H9 (cell line): ENCODE measurements at regions not wholly inside any gene's neighbourhood (a gene's known extent, or its start where the extent isn't known, plus 50 kb on each side); places are given as distances from the start of the nearest gene placed in this dataset.

Source experiments
- DNase-seq: peaks from one replicate; pipeline ENCODE4 v3.0.0-alpha.2; 2017
- H2AFZ ChIP-seq: one replicate; pipeline ENCODE4 v1.6.1; 2013; ENCODE audit warnings: mild to moderate bottlenecking, low read length, control low read depth, moderate library complexity
- H2AK5ac ChIP-seq: 2 replicates; pipeline ENCODE4 v1.6.1; 2013; ENCODE audit warnings: low read length, control low read depth, mixed read lengths; ENCODE audit not compliant: insufficient read length
- H2BK120ac ChIP-seq: one replicate; pipeline ENCODE4 v1.6.1; 2013; ENCODE audit warnings: low read depth, mild to moderate bottlenecking, low read length, control low read depth, inconsistent platforms; ENCODE audit not compliant: poor library complexity, severe bottlenecking
- H2BK12ac ChIP-seq: 2 replicates; pipeline ENCODE4 v1.6.1; 2013; ENCODE audit warnings: low read length, control low read depth, mixed read lengths, low read depth; ENCODE audit not compliant: insufficient read length
- H2BK15ac ChIP-seq: 2 replicates; pipeline ENCODE4 v1.6.1; 2013; ENCODE audit warnings: low read depth, low read length, control low read depth
- H2BK20ac ChIP-seq: one replicate; pipeline ENCODE4 v1.6.1; 2013; ENCODE audit warnings: low read depth, mild to moderate bottlenecking, low read length, control low read depth, inconsistent platforms; ENCODE audit not compliant: poor library complexity, severe bottlenecking
- H2BK5ac ChIP-seq: 2 replicates; pipeline ENCODE4 v1.6.1; 2013; ENCODE audit warnings: low read length, control low read depth, mixed read lengths; ENCODE audit not compliant: insufficient read length
- H3K14ac ChIP-seq: 2 replicates; pipeline ENCODE4 v1.6.1; 2013; ENCODE audit warnings: low read length, control low read depth; ENCODE audit not compliant: insufficient read depth
- H3K18ac ChIP-seq: 2 replicates; pipeline ENCODE4 v1.6.1; 2013; ENCODE audit warnings: low read depth, mild to moderate bottlenecking, mixed read lengths, low read length, control low read depth; ENCODE audit not compliant: insufficient read length
- H3K23ac ChIP-seq: 2 replicates; pipeline ENCODE4 v1.6.1; 2013; ENCODE audit warnings: low read length, control low read depth, mixed read lengths, low read depth; ENCODE audit not compliant: insufficient read length
- H3K23me2 ChIP-seq: 2 replicates; pipeline ENCODE4 v1.6.1; 2013; ENCODE audit warnings: low read depth, mild to moderate bottlenecking, mixed read lengths, low read length, control low read depth; ENCODE audit not compliant: insufficient read length, poor library complexity, severe bottlenecking
- H3K27ac ChIP-seq: 2 replicates; pipeline ENCODE4 v1.5.1; 2013; ENCODE audit warnings: low read length, control low read depth, mixed read lengths, low read depth; ENCODE audit not compliant: insufficient read length
- H3K27me3 ChIP-seq: 2 replicates; pipeline ENCODE4 v1.6.1; 2013; ENCODE audit warnings: low read length, control low read depth, inconsistent platforms; ENCODE audit not compliant: insufficient read depth
- H3K4ac ChIP-seq: 2 replicates; pipeline ENCODE4 v1.6.1; 2013; ENCODE audit warnings: low read depth, mild to moderate bottlenecking, control low read depth, inconsistent platforms, low read length, moderate library complexity
- H3K4me1 ChIP-seq: 2 replicates; pipeline ENCODE4 v1.6.1; 2013; ENCODE audit warnings: low read length, control low read depth, inconsistent platforms; ENCODE audit not compliant: insufficient read depth
- H3K4me2 ChIP-seq: 2 replicates; pipeline ENCODE4 v1.6.1; 2013; ENCODE audit warnings: low read length, control low read depth, mixed read lengths; ENCODE audit not compliant: insufficient read length, insufficient read depth
- H3K56ac ChIP-seq: 2 replicates; pipeline ENCODE4 v1.6.1; 2013; ENCODE audit warnings: low read depth, mild to moderate bottlenecking, mixed read lengths, low read length, control low read depth; ENCODE audit not compliant: insufficient read length
- H3K79me1 ChIP-seq: 2 replicates; pipeline ENCODE4 v1.6.1; 2013; ENCODE audit warnings: low read depth, mild to moderate bottlenecking, moderate library complexity, low read length, control low read depth, inconsistent platforms; ENCODE audit not compliant: insufficient read depth, poor library complexity, severe bottlenecking
- H3K79me2 ChIP-seq: 2 replicates; pipeline ENCODE4 v1.6.1; 2013; ENCODE audit warnings: low read length, control low read depth, inconsistent platforms; ENCODE audit not compliant: insufficient read depth
- H3K9ac ChIP-seq: 2 replicates; pipeline ENCODE4 v1.6.1; 2013; ENCODE audit warnings: low read length, control low read depth, mixed read lengths; ENCODE audit not compliant: insufficient read length; ENCODE audit errors: extremely low read depth
- H3K9me3 ChIP-seq: one replicate; pipeline ENCODE4 v1.6.1; 2013; ENCODE audit warnings: low read depth, low read length, inconsistent platforms; ENCODE audit not compliant: control insufficient read depth
- H3T11ph ChIP-seq: one replicate; pipeline ENCODE4 v1.6.1; 2013; ENCODE audit warnings: mild to moderate bottlenecking, low read length, control low read depth, inconsistent platforms
- H4K20me1 ChIP-seq: one replicate; pipeline ENCODE4 v1.6.1; 2013; ENCODE audit not compliant: control insufficient read depth, insufficient read length, insufficient read depth
- H4K5ac ChIP-seq: 2 replicates; pipeline ENCODE4 v1.6.1; 2013; ENCODE audit warnings: low read depth, mild to moderate bottlenecking, mixed read lengths, low read length, control low read depth; ENCODE audit not compliant: insufficient read length
- H4K8ac ChIP-seq: replicated peaks from 2 replicates; pipeline ENCODE4 v1.6.1; 2013; ENCODE audit warnings: low read length, control low read depth, mixed read lengths, low read depth; ENCODE audit not compliant: insufficient read length
- H4K91ac ChIP-seq: 2 replicates; pipeline ENCODE4 v1.6.1; 2013; ENCODE audit warnings: low read depth, mild to moderate bottlenecking, moderate library complexity, mixed read lengths, low read length, control low read depth; ENCODE audit not compliant: insufficient read length
- H3K27ac Mint-ChIP-seq, 3 experiments: 2 replicates in 2 of 3; 3 replicates in 1 of 3; pipeline ENCODE4 v1.8.0; 2020 to 2021; ENCODE audit warnings: mixed read lengths in 3 of 3, mild to moderate bottlenecking in 1 of 3, moderate library complexity in 1 of 3
- H3K27me3 Mint-ChIP-seq: 2 replicates; pipeline ENCODE4 v1.8.0; 2021; ENCODE audit warnings: low read depth, mild to moderate bottlenecking, moderate library complexity, mixed read lengths
- H3K36me3 Mint-ChIP-seq, 3 experiments: 2 replicates in 2 of 3; 3 replicates in 1 of 3; pipeline ENCODE4 v1.8.0; 2020 to 2021; ENCODE audit warnings: low read depth in 3 of 3, mixed read lengths in 3 of 3; ENCODE audit not compliant: insufficient read depth in 1 of 3
- H3K4me1 Mint-ChIP-seq, 2 experiments: 2 replicates each; pipeline ENCODE4 v1.8.0; 2020; ENCODE audit warnings: mixed read lengths in 2 of 2
- H3K4me3 Mint-ChIP-seq, 2 experiments: 2 replicates in 1 of 2; 3 replicates in 1 of 2; pipeline ENCODE4 v1.8.0; 2020 to 2021; ENCODE audit warnings: mild to moderate bottlenecking in 2 of 2, mixed read lengths in 2 of 2, moderate library complexity in 1 of 2
- H3K9me3 Mint-ChIP-seq, 2 experiments: 2 replicates in 1 of 2; 3 replicates in 1 of 2; pipeline ENCODE4 v1.8.0; 2020; ENCODE audit warnings: mild to moderate bottlenecking in 2 of 2, mixed read lengths in 2 of 2, moderate library complexity in 1 of 2
- WGBS: extraction: QIAGEN DNeasy Blood & Tissue Kit; methylation state at CpG from one replicate; pipeline ENCODE4 v1.1.7; 2013; ENCODE audit warnings: missing lambda C conversion rate, low lambda C conversion rate, mixed read lengths; ENCODE audit not compliant: insufficient read length; ENCODE audit errors: extremely low coverage; 5-methylcytosine and 5-hydroxymethylcytosine counted together
- TF ChIP-seq, protein P1 (sequence below): fragments of 200-600 bp; sonication (generic); conservative IDR thresholded peaks from 3 replicates; pipeline ENCODE4 v1.8.0; 2021; ENCODE audit warnings: antibody characterized with exemption, mild to moderate bottlenecking

DNA sequence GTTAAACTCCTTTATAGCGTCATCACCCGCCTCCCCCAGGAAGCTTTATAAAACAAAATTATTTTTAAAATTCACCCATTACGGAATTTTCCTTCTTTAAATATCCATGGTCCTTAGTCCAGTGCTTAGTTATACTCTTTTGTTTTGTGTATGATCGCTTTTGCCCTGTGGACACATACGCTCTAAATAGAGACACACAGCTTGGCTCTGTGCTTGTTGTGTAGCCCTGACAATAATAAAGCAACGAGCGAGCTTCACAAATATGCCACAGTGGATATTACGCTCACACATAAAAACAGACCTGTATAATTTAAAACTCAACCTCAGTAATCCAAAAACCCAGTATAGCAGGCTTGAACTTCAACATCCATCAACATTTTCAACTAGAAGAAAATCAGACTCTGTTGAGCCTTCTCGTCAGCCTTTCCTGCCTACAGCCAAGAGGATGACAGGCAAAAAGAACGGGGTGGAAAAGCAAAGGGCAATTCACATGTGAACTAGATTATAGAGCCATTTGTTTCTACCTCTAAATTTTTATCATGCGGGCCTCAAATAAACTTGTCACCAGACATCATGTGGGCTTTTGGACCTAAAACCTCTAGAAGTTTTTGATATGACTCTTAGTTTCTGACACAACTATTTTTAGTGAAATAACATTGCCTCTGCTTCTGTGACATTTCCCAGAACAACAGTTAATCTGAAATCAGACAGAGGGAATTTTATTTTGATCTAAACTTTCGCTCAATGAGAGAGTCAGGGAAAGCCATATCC, 89.6 kb upstream of the THBS1 start:
- TF ChIP-seq, protein P1, sequence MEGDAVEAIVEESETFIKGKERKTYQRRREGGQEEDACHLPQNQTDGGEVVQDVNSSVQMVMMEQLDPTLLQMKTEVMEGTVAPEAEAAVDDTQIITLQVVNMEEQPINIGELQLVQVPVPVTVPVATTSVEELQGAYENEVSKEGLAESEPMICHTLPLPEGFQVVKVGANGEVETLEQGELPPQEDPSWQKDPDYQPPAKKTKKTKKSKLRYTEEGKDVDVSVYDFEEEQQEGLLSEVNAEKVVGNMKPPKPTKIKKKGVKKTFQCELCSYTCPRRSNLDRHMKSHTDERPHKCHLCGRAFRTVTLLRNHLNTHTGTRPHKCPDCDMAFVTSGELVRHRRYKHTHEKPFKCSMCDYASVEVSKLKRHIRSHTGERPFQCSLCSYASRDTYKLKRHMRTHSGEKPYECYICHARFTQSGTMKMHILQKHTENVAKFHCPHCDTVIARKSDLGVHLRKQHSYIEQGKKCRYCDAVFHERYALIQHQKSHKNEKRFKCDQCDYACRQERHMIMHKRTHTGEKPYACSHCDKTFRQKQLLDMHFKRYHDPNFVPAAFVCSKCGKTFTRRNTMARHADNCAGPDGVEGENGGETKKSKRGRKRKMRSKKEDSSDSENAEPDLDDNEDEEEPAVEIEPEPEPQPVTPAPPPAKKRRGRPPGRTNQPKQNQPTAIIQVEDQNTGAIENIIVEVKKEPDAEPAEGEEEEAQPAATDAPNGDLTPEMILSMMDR = no peak
- WGBS = no CpG with 5 or more reads among the region's 12 CpGs
- Histone ChIP-seq H4K5ac (no peak overlapping the region), H3K56ac (no peak overlapping the region), H3K18ac (no peak overlapping the region), H2BK5ac (no peak overlapping the region), H2BK20ac (no peak overlapping the region), H3K4me2 (no peak overlapping the region), H2BK15ac (no peak overlapping the region), H3T11ph (no peak overlapping the region), H3K14ac (no peak overlapping the region), H3K27ac (no peak overlapping the region), H4K20me1 (no peaks in the 10 kb centered on the region), H3K9ac (no peak overlapping the region), H3K27me3 (no peaks in the 10 kb centered on the region), H3K79me2 (no peaks in the 10 kb centered on the region), H3K23ac (no peak overlapping the region), H2AFZ (peak overlapping the region; percentile 22), H3K79me1 (no peaks in the 10 kb centered on the region), H3K9me3 (no peaks in the 10 kb centered on the region), H2BK12ac (no peak overlapping the region), H2AK5ac (no peak overlapping the region), H3K23me2 (no peaks in the 10 kb centered on the region), H3K4ac (no peak overlapping the region), H4K91ac (no peak overlapping the region), H3K4me1 (no peaks in the 10 kb centered on the region), H2BK120ac (no peak overlapping the region), H4K8ac (no peak overlapping the region)
- Mint-ChIP-seq H3K27me3 (no peaks in the 10 kb centered on the region; the same call in 1 of the 2 replicates), H3K4me1 (no peaks in the 10 kb centered on the region), H3K4me3 (no peak overlapping the region), H3K27ac (no peak overlapping the region), H3K36me3 (no peaks in the 10 kb centered on the region), H3K9me3 (no peaks in the 10 kb centered on the region)
- DNase-seq = no peak
